ENCODE measurements at regions not wholly inside any gene's neighbourhood (a gene's known extent, or its start where the extent isn't known, plus 50 kb on each side); places are given as distances from the start of the nearest gene placed in this dataset.

- no peak for TF ChIP-seq CTCF (IDR thresholded peaks at IDR 0.05)
- TF ChIP-seq POLR2A (IDR thresholded peaks at IDR 0.05) = no peak
Observed at GRCh38 chr2:120443946-120444345, 98.0 kb downstream of the INHBB start.
